ENCODE measurements at regions not wholly inside any gene's neighbourhood (a gene's known extent, or its start where the extent isn't known, plus 50 kb on each side); places are given as distances from the start of the nearest gene placed in this dataset.
A peak's percentile ranks its signal among the peaks of the same experiment; 100 is the strongest.

DNA sequence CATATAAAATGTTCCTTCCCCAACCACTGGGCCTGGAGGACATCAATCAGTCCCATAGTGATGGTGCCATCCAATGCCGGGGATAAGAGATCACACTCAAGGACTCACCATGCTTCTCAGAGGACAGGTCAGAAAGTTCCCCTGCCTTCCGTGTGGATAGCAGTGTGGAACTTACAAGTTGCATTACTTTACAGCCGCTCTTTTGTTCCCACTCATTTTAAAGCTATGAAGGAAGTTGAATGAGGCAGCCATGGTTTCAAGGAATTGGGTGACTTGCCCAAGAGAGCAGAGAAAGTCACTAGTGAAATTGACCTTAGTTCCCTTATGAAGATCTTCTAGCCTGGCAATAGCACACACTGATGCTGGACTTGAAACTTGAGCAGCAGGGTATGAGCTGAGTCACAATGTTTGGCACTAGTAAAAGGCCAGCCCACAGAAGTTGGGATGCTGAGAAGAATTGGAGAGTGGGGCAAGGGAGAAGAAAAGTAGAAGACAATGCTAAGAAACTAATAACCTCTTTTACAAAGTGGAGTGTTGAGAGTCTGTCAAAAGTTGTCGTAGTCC lies 78.7 kb downstream of the CXCL12 start:
- TF ChIP-seq, protein P1, sequence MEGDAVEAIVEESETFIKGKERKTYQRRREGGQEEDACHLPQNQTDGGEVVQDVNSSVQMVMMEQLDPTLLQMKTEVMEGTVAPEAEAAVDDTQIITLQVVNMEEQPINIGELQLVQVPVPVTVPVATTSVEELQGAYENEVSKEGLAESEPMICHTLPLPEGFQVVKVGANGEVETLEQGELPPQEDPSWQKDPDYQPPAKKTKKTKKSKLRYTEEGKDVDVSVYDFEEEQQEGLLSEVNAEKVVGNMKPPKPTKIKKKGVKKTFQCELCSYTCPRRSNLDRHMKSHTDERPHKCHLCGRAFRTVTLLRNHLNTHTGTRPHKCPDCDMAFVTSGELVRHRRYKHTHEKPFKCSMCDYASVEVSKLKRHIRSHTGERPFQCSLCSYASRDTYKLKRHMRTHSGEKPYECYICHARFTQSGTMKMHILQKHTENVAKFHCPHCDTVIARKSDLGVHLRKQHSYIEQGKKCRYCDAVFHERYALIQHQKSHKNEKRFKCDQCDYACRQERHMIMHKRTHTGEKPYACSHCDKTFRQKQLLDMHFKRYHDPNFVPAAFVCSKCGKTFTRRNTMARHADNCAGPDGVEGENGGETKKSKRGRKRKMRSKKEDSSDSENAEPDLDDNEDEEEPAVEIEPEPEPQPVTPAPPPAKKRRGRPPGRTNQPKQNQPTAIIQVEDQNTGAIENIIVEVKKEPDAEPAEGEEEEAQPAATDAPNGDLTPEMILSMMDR (conservative IDR thresholded peaks at IDR 0.05; ENCODE audit: low read depth, low read length), result no peak
- H3K4me3 ChIP-seq (ENCODE audit: low read depth, low read length), result no peak overlapping the region
- DNase-seq (ENCODE audit: low read depth), result peak; percentile 46

DNA sequence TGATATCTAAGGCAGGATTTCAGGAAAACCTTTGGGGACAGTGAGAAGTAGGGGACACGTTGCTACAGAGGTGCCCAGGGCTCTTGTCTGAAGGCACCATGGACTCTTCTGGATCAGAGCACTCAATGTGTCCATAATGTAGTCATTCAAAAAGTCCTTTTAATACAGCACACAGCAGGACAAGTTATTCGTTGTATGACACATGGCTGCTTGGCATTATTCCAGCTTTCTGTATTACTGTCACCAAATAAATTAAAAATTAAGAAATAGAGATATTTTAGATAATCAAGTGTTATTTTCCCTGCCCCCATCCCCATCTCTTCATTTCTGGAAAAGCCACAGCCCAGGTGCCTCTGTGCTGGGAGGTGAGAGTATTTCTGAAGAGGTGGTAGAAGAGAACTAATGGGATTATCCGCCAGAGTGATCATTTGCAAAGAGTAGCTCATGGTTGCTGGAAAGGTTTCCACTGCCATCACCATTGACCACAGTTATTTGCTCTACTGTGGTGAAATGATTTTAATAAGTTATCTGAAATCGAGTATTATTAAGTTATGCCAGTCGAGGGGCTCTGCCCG lies 83.0 kb downstream of the CXCL12 start:
- no peak for DNase-seq (ENCODE audit: low read depth)
- H3K4me3 ChIP-seq (ENCODE audit: low read depth, low read length), result no peak overlapping the region
- TF ChIP-seq, protein P1 (conservative IDR thresholded peaks at IDR 0.05; ENCODE audit: low read depth, low read length), result no peak

DNA sequence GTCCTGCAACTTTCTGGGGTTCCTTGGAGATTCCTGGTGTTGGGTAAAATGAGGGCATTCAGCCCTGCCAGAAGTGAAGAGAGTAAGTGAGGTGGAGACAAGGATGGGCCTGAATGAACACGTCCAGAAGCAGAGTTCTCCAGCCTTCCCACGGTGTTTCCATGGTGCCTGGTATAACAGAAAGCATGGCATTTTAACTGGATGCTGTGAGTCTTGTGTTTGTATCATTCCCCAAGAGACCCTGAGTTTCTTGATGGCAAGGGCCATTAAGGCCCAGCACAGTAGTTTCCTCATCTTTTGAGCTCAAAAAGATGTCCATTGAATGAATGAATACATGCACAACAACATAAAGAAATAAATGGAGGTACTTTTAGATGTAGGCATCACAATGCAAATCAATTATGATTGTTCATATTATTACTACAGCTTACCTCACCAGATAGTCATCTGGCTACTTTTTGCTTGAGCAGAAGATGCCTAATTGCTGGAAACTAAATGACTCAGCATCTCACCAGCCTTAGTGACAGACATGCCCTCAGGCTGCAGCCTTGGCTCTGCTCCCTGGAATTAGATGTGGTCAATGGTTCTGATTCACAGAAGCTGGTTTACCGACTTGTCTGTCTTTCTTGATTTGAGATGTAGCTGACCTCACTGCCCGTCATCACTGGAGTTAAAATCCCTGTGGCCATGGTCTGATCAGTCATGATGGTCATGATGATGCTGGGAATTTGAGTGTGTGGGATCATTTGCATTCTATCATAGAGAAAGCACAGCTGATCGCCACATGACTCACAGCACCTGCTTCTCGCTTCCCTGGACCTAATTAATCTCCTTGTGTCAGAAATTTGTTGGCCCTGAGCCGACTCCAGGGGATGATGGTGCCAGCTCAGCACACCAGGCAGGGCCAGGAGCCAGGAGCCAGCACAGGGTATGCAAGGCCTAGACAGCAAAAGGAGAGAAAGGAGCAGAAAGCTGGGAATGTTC lies 83.9 kb downstream of the CXCL12 start:
- H3K4me3 ChIP-seq (ENCODE audit: low read depth, low read length), result no peak overlapping the region
- TF ChIP-seq, protein P1 (conservative IDR thresholded peaks at IDR 0.05; ENCODE audit: low read depth, low read length), result no peak
- peak; percentile 32 for DNase-seq (ENCODE audit: low read depth)

DNA sequence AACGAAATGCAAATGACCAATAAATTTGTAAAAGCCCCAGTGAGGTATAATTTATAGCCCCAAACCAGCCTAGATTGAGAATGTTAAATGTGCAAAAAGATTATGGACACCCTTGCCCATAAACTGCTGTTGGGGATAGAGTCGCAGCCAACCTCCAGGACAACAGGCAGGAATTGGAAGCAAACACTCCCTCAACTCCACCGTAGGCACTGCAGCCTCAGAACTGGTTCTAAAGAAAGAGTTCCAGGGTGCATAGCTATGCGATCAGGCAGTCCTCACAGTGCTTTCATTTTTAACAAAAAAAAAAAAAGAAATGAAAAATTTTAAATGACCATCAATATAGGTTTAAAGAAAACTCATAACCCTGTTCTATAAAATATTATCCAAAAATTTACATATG lies 86.2 kb downstream of the CXCL12 start:
- TF ChIP-seq, protein P1 (conservative IDR thresholded peaks at IDR 0.05; ENCODE audit: low read depth, low read length), result no peak
- DNase-seq (ENCODE audit: low read depth), result no peak
- no peak overlapping the region for H3K4me3 ChIP-seq (ENCODE audit: low read depth, low read length)

DNA sequence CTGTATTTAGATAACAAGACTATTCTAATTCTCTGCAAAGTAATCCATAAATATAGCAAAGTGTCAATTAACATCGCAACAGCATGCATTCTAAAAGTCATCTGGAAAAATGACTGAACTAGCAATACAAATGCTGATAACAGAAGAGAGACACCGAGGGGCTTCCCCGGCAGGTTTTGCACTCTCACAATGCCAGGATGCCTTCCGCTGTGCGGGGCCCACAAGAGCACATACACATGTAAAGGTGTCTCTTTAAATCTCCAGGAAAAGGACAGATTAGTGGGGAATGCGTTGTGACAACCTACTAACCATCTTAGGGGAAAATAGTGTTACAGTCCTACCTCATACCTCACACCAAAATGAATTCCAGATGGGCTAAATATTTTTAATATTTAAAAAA lies 86.9 kb downstream of the CXCL12 start:
- TF ChIP-seq, protein P1 (conservative IDR thresholded peaks at IDR 0.05; ENCODE audit: low read depth, low read length), result no peak
- no peak for DNase-seq (ENCODE audit: low read depth)
- no peak overlapping the region for H3K4me3 ChIP-seq (ENCODE audit: low read depth, low read length)

DNA sequence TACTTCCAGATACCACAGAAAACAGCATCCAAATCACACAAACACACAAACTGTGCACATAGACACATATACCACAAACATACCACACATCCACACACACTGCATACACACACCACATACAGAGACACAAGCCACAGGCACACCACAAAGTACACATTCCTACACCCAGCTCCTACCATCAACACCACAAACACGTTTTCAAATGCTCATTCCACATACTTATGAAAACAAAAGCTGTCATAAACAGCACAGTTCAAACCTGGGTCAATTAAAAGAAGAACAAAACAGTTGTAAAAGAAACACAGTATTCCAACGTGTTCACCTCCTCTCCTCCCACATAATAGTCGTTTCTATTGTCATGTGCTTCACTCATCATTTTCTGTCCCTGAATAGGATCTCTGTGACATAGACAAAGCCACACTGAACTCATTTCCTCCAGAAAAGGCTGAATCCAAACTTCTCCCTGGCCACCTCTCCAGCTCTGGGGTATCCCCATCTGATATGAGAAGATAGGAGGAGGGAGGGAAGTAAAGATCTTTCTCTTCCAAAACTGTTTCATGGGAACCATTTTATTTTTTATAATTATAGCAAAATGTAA lies 89.2 kb downstream of the CXCL12 start:
- TF ChIP-seq, protein P1 (conservative IDR thresholded peaks at IDR 0.05; ENCODE audit: low read depth, low read length), result no peak
- peak; percentile 66 for DNase-seq (ENCODE audit: low read depth)

More for the DNA sequence above, 89.2 kb downstream of the CXCL12 start:
- H3K4me3 ChIP-seq (ENCODE audit: low read depth, low read length), result no peak overlapping the region

Measured in choroid plexus epithelial cell (primary cell).